Stimulated activated CD8-positive, alpha-beta memory T cell treated with anti-CD3 and anti-CD28 coated beads, Interleukin-12 subunit alpha, Interleukin-12 subunit beta, amount 100 ng/mL, for 24 hours (primary cell): ENCODE measurements at regions not wholly inside any gene's neighbourhood (a gene's known extent, or its start where the extent isn't known, plus 50 kb on each side); places are given as distances from the start of the nearest gene placed in this dataset.

Source experiments
- DNase-seq: peaks from one replicate; pipeline ENCODE4 v3.0.0-alpha.2; 2020; ENCODE audit errors: extremely low read depth

DNA sequence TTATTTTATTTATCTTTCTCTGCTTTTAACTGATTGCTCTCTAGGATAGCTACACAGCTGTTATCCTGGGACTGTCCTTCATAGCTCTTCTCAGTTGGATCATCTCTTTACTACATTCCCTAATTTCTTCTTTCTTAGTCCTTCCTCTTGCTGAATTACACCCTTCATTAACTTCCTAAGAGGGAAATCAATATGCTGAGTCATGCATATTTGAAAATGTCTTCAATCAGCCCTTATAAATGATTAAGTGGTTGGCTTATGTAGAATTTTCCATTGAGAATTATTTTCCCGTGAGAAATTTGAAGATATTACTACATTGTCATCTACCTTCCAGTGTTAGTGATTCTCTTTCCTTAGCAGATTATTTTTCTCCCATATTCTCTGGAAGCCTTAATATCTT is 214.2 kb downstream of the SOCS6 start:
- no peak for DNase-seq

DNA sequence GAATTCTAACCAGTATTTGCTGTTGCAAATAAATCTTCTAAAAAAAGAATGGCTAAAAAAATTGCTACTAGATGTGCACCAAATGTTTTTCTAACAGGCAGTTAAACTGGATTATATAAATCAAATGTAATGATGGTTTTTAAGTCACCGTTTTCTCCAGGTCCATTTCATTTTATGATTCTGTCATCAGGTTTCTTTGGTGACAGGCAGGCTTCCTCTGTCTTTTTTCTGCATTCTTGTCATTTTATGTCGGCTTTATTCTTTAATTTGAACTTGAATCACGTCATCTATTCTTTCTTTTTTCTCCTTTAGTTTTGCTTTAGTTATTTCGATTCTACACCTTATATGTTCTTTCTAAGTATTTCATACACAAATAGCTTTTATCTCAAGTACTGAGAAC is 212.5 kb downstream of the SOCS6 start:
- no peak for DNase-seq

DNA sequence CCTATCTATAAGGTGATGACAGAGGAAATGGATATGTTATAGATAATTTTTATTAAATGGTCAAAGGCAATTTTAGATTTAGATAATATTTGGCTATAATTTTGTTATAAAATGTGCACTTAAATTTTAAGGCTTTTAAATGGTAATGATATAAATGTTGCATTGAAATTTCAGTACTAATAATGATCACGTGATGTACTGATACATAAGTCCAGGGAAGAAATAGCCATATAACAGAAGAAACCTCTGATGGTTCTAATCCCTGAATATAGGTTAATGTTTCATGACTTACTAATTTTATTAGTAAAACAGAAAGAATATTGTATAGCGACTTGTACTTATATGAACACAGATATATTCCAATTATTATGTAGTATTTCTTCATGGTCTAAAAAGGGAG is 211.9 kb downstream of the SOCS6 start:
- DNase-seq, result no peak

- no peak for DNase-seq
These were observed 210.4 kb downstream of the SOCS6 start for GRCh38 chr18:70499218-70499691.

DNA sequence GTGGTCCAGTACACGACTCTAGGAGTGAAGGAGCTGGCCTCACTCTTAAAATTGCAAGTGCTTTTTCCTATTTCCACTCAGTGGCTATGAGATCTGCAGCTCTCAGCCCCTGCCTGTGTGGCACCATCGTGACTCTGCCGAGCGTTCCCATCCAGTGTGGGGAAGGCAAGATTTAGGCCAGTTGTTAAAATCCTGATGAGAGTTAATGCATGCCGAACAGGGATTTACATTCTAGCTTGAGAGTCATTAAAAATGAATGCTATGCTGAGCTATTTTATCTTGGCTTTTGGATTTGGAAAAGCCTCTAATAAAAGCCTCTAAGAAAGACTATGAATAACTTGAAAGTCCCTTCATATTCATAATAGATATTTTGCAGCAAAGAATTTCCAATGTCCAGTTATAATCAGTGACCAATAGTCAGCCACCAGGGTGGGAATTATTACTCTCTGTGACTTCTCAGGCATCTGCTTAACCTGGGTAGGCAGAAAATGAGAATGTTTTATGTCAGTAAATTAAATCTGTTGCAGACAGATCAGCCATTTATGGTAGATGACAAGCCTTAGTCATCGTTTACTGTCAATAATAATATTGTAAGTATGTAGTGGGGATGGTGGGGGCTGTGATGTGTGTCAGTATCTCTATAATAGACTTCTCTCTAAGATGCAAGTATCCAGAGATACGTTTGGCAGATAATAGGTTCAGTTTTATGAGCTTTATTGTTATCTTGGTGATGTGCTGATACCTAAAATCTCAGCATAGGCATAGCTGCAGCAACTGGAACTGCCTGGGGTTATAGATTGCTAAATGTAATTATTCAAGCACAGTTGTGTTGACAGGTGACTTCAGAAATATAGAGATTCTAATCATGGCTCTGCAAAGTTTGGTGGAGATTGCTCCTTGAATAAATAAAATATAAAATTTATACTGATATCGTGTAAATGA is 207.8 kb downstream of the SOCS6 start:
- no peak for DNase-seq

DNA sequence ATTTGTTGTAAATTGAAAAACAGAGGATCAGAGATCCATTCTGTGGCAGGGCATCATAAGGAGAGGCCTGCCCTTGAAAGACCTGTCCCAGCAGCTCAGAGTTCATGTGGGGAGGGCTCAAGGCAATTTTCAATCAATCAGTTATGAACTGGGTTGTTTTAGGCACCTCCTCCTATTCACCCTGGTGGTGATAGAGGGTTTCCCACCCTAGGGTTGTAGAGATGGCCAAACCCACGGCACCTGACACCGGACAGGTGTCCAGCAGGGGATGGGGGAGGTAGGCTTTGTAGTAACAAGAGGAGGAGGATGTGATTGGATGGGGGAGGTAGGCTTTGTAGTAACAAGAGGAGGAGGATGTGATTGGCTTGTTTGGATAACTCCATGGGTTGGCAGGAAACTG is 205.7 kb downstream of the SOCS6 start:
- no peak for DNase-seq

DNA sequence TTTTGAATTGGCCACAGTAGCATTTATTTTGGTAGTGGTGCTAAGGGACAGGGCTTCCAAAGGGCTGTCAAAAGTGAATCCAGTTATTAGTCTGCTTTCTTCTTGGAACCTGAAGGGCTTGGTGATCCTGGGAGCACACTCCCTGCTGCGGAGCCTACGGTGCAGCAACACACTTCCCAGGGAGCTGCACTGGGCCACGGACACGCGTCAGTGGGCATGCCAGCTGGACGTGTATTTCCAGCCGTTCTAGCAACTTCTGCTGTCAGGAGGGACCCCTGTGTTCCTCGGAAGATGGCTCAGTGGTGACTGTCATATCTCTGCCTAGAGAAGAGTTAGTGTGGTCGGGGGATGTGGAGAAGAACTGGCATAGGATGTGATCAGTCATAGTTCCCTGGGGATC is 204.6 kb downstream of the SOCS6 start:
- no peak for DNase-seq

- DNase-seq, result peak; percentile 5
These were observed 203.0 kb downstream of the SOCS6 start for GRCh38 chr18:70491734-70492348.

GRCh38 chr18:70489986-70490933 is 201.4 kb downstream of the SOCS6 start:
- DNase-seq, result no peak

DNA sequence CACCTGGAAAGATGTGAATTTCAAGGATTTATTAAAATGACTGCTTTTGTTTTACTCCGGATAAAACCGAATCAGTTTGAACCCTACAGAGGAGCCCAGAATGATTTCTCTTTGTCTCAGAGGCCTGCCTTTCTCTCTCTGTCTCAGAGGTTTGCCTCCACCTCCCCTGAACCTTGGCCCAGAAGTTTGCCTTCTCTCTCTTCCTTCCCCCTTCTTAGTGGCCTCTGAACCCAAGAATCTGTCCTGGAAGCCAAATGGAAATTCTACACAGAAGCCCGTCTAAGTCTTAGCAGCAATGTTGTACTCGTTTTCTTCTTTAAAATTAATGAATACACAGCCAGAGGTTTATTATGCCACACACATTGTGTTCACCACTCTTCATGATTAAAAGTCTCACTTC is 200.7 kb downstream of the SOCS6 start:
- DNase-seq, result no peak

DNA sequence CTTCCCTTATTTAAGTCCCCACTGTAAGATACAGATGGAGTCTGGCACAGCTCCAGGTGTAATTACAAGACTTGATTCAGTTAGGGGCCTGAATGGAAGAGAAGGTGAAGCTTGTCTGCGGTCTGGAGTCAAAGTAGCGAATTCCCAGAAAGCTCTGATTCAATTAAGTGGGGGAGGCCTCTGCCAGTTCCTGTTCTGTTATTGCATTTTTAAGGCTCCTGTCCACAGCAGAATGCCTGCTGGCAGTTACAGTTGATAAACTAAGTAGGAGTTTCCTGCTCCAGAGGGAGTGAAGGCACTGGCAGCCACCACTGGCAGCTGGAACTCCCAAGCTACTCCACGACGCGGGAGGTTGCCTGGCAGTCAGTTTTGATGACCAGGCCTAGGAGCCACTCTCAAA is 181.1 kb downstream of the SOCS6 start:
- no peak for DNase-seq

GRCh38 chr18:70468861-70469547 is 180.2 kb downstream of the SOCS6 start:
- DNase-seq, result no peak

- no peak for DNase-seq
These were observed 175.7 kb downstream of the SOCS6 start for GRCh38 chr18:70464343-70465114.

- no peak for DNase-seq
These were observed 174.2 kb downstream of the SOCS6 start for GRCh38 chr18:70463085-70463484.

GRCh38 chr18:70462078-70462439 is 173.2 kb downstream of the SOCS6 start:
- DNase-seq, result no peak

DNA sequence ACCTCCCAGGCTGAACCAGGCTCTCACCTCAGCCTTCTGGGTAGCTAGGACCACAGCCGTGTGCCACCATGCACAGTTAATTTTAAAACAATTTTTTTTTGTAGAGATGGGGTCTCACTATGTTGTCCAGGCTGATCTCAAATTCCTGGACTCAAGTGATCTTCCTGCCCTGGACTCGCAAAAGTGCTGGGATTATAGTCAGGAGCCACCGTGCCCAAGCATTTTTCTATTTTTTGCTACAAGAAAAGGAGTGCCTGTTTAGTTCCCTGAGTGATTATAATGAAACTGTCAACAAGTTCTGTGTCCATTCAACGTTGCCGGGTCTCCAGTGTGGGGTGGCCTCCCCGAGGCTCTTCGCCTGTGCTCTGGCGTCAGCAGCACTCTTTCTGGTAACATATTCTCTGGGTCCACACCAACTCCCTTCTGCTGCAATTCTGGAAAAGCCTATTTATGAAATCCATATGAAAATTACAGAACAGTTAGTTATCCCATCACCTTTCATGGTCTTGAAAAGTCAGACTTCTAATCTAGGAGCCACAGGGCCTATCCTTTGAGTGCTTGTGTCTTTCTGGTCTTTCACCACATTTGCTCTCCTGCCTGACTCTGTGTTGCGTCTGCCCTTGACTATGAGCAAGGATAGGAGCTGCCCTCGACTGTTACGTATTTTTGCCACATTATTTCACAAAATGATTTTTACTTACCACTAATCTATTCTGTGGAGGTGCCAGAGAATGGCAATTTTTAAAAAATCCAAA is 172.7 kb downstream of the SOCS6 start:
- no peak for DNase-seq

- DNase-seq, result no peak
These were observed 170.9 kb downstream of the SOCS6 start for GRCh38 chr18:70459731-70460130.

DNA sequence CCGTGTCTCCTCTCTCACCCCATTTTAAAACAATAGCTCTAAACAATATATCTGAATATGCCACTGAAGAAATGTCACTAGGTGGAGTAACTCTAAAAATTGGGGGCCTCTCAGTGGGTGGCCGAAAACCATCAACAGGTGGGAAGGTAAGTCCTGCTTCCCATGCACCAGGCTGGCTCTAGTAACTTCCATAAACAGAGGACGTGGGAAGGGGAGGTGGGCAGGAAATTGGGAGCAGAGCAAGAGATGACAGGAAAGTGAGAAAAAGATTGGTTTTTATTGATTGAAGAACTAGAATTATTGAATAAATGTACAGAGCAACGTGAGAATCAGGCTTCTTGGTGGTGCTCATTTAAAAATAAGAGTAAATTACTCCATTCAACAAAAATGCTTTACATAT is 170.4 kb downstream of the SOCS6 start:
- no peak for DNase-seq

- no peak for DNase-seq
These were observed 168.9 kb downstream of the SOCS6 start for GRCh38 chr18:70457788-70458187.

DNA sequence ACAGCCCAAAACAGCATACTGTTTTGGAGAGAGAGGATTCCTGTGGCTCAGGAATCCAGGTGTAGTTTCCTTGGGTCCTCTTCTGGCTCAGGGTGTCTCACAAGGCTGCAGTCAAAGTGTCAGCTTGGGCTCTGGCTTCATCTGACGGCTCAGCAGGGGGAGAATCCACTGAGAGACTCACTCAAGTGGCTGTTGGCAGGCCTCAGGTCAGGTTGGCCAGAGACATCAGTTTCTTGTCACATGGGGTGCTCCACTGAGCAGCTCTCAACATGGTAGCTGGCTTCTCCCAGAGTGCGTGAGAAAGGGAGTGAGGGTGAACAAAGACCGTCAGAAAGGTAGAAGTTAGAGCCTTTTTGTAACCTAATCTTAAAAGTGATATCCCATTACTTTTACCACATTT is 168.4 kb downstream of the SOCS6 start:
- no peak for DNase-seq
